IMR-90 (cell line): ENCODE measurements at regions not wholly inside any gene's neighbourhood (a gene's known extent, or its start where the extent isn't known, plus 50 kb on each side); places are given as distances from the start of the nearest gene placed in this dataset.

Source experiments
- ATAC-seq: fragments of 200-7000 bp; cut with Tn5 transposase; 2 replicates; pipeline ENCODE4 v1.9.1; 2020; ENCODE audit warnings: low read depth, mild to moderate bottlenecking, moderate library complexity
- BruUV-seq: library from RNA; stranded (reverse); fragments of 400-500 nt; replicated peaks from 2 replicates; lab custom pipeline; 2021; lab: Mats Ljungman, UMichigan
- CTCF ChIA-PET: fragments of 300-600 bp; formaldehyde crosslinking; extraction: SDS; loops from one replicate; lab custom pipeline; 2021; ENCODE audit warnings: antibody characterized with exemption; lab: Yijun Ruan, JAX
- POLR2A ChIA-PET: fragments of 300-600 bp; sonication (Branson Sonifier 250); formaldehyde crosslinking; loops from one replicate; lab custom pipeline; 2022; ENCODE audit warnings: antibody characterized with exemption; ENCODE audit not compliant: unreplicated experiment; lab: Charles Lee
- DNase-seq: peaks from one replicate; pipeline ENCODE4 v3.0.0; 2013
- H2AFZ ChIP-seq: replicated peaks from 2 replicates; pipeline ENCODE3; 2013; ENCODE audit warnings: low read length, mild to moderate bottlenecking; ENCODE audit not compliant: poor library complexity
- H2AK5ac ChIP-seq: 2 replicates; pipeline ENCODE4 v1.6.1; 2013; ENCODE audit warnings: low read depth, low read length, inconsistent platforms
- H2AK9ac ChIP-seq: replicated peaks from 2 replicates; pipeline ENCODE3; 2013; ENCODE audit warnings: mild to moderate bottlenecking, low read depth, low read length, moderate library complexity; ENCODE audit not compliant: poor library complexity
- H2BK120ac ChIP-seq: 2 replicates; pipeline ENCODE4 v1.6.1; 2013; ENCODE audit warnings: low read depth, low read length, inconsistent platforms
- H2BK15ac ChIP-seq: 3 replicates; pipeline ENCODE4 v1.6.1; 2013; ENCODE audit warnings: low read depth, low read length, inconsistent platforms
- H2BK20ac ChIP-seq: 2 replicates; pipeline ENCODE4 v1.6.1; 2013; ENCODE audit warnings: low read depth, mild to moderate bottlenecking, inconsistent platforms, low read length, moderate library complexity
- H2BK5ac ChIP-seq: 2 replicates; pipeline ENCODE4 v1.6.1; 2013; ENCODE audit warnings: mild to moderate bottlenecking, low read depth, low read length, inconsistent platforms; ENCODE audit not compliant: poor library complexity, severe bottlenecking
- H3K14ac ChIP-seq: replicated peaks from 2 replicates; pipeline ENCODE4 v1.6.1; 2013; ENCODE audit warnings: low read depth, low read length, inconsistent platforms
- H3K18ac ChIP-seq: 2 replicates; pipeline ENCODE4 v1.6.1; 2013; ENCODE audit warnings: low read depth, low read length, control low read depth
- H3K23ac ChIP-seq: 2 replicates; pipeline ENCODE4 v1.6.1; 2013; ENCODE audit warnings: low read depth, low read length, inconsistent platforms
- H3K27ac ChIP-seq: 2 replicates; pipeline ENCODE4 v1.5.1; 2013; ENCODE audit warnings: mild to moderate bottlenecking, control low read depth, low read length; ENCODE audit not compliant: insufficient read depth
- H3K27me3 ChIP-seq: 2 replicates; pipeline ENCODE4 v1.6.1; 2013; ENCODE audit warnings: low read length; ENCODE audit not compliant: control insufficient read depth, insufficient read depth
- H3K36me3 ChIP-seq: 2 replicates; pipeline ENCODE4 v1.6.1; 2013; ENCODE audit warnings: low read length, mixed read lengths; ENCODE audit not compliant: control insufficient read depth, insufficient read depth
- H3K4ac ChIP-seq: 2 replicates; pipeline ENCODE4 v1.6.1; 2013; ENCODE audit warnings: low read depth, low read length, inconsistent platforms
- H3K4me1 ChIP-seq: 2 replicates; pipeline ENCODE4 v1.6.1; 2013; ENCODE audit warnings: low read length, mixed read lengths; ENCODE audit not compliant: control insufficient read depth, insufficient read depth
- H3K4me2 ChIP-seq: 2 replicates; pipeline ENCODE4 v1.6.1; 2013; ENCODE audit warnings: low read depth, mild to moderate bottlenecking, control low read depth, low read length, moderate library complexity
- H3K4me3 ChIP-seq: 2 replicates; pipeline ENCODE4 v1.5.1; 2013; ENCODE audit warnings: low read depth, mild to moderate bottlenecking, control low read depth, low read length, moderate library complexity; ENCODE audit not compliant: insufficient read depth
- H3K56ac ChIP-seq: 2 replicates; pipeline ENCODE4 v1.6.1; 2013; ENCODE audit warnings: low read length, inconsistent platforms; ENCODE audit not compliant: insufficient read depth; ENCODE audit errors: extremely low read depth
- H3K79me1 ChIP-seq, 2 experiments: 2 replicates each; pipeline ENCODE4 v1.6.1; 2013; ENCODE audit warnings: low read length in 2 of 2, inconsistent platforms in 1 of 2, low read depth in 1 of 2
- H3K9ac ChIP-seq: 2 replicates; pipeline ENCODE4 v1.6.1; 2013; ENCODE audit warnings: low read depth, low read length, control low read depth
- H3K9me1 ChIP-seq: 2 replicates; pipeline ENCODE4 v1.6.1; 2013; ENCODE audit warnings: low read length, inconsistent platforms; ENCODE audit not compliant: insufficient read depth
- H3K9me3 ChIP-seq: 2 replicates; pipeline ENCODE4 v1.6.1; 2013; ENCODE audit warnings: low read length; ENCODE audit not compliant: control insufficient read depth, insufficient read depth
- H4K20me1 ChIP-seq: 2 replicates; pipeline ENCODE4 v1.6.1; 2013; ENCODE audit warnings: low read length, inconsistent platforms; ENCODE audit not compliant: insufficient read depth
- H4K5ac ChIP-seq: 2 replicates; pipeline ENCODE4 v1.6.1; 2013; ENCODE audit warnings: mild to moderate bottlenecking, low read depth, low read length, control low read depth
- H4K8ac ChIP-seq, 2 experiments: 2 replicates each; pipeline ENCODE4 v1.6.1; 2013; ENCODE audit warnings: low read depth in 2 of 2, low read length in 2 of 2, control low read depth in 1 of 2, inconsistent platforms in 1 of 2
- H4K91ac ChIP-seq: 2 replicates; pipeline ENCODE4 v1.6.1; 2013; ENCODE audit warnings: low read depth, low read length, inconsistent platforms; ENCODE audit not compliant: insufficient read depth
- BHLHE40 ChIP-seq: fragments of 150-350 bp; IDR thresholded peaks from 2 replicates; pipeline ENCODE4 v1.6.1; 2016; ENCODE audit warnings: mild to moderate bottlenecking, low read depth, low read length
- CEBPB ChIP-seq: IDR thresholded peaks from 2 replicates; pipeline ENCODE4 v1.6.1; 2012; ENCODE audit warnings: low read depth, low read length, improper control_type of control experiment
- CHD1 ChIP-seq: IDR thresholded peaks from 2 replicates; pipeline ENCODE4 v1.6.1; 2012; ENCODE audit warnings: low read depth, low read length, improper control_type of control experiment
- ELK1 ChIP-seq: fragments of 150-350 bp; IDR thresholded peaks from 2 replicates; pipeline ENCODE4 v1.6.1; 2016; ENCODE audit warnings: low read depth, mild to moderate bottlenecking, low read length, moderate library complexity, borderline replicate concordance
- FOS ChIP-seq: fragments of 150-350 bp; IDR thresholded peaks from 2 replicates; pipeline ENCODE4 v1.6.1; 2016; ENCODE audit warnings: low read depth, low read length
- MAFK ChIP-seq: IDR thresholded peaks from 2 replicates; pipeline ENCODE4 v1.6.1; 2012; ENCODE audit warnings: low read depth, low read length, improper control_type of control experiment
- MAZ ChIP-seq: IDR thresholded peaks from 2 replicates; pipeline ENCODE4 v1.6.1; 2012; ENCODE audit warnings: low read depth, mild to moderate bottlenecking, low read length, improper control_type of control experiment, moderate library complexity, borderline replicate concordance
- MXI1 ChIP-seq: IDR thresholded peaks from 2 replicates; pipeline ENCODE4 v1.6.1; 2012; ENCODE audit warnings: low read depth, mild to moderate bottlenecking, low read length, moderate library complexity, borderline replicate concordance
- NFE2L2 ChIP-seq: fragments of 150-350 bp; IDR thresholded peaks from 2 replicates; pipeline ENCODE4 v1.6.1; 2016; ENCODE audit warnings: low read depth, mild to moderate bottlenecking, low read length
- RAD21 ChIP-seq: IDR thresholded peaks from 2 replicates; pipeline ENCODE4 v1.6.1; 2012; ENCODE audit warnings: low read length, improper control_type of control experiment
- RFX5 ChIP-seq: IDR thresholded peaks from 2 replicates; pipeline ENCODE4 v1.8.0; 2012; ENCODE audit warnings: low read depth, mild to moderate bottlenecking, low read length, moderate library complexity
- SMC3 ChIP-seq: fragments of 150-350 bp; IDR thresholded peaks from 2 replicates; pipeline ENCODE4 v1.6.1; 2016; ENCODE audit warnings: low read depth, mild to moderate bottlenecking, antibody characterized with exemption, low read length, moderate library complexity
- WGBS, 2 experiments: methylation state at CpG; one replicate each; pipeline versions ENCODE4 v1.1.5 to v1.1.7; 2013; ENCODE audit warnings: missing lambda C conversion rate in 2 of 2; ENCODE audit not compliant: insufficient read length in 1 of 2; ENCODE audit errors: extremely low coverage in 2 of 2; 5-methylcytosine and 5-hydroxymethylcytosine counted together
- dilution Hi-C: fragments of 300-500 bp; cut with HindIII; formaldehyde crosslinking; loops from one replicate; pipeline ENCODE4 v1.14.3; 2018; ENCODE audit warnings: low sequenced_read_pairs; ENCODE audit not compliant: unreplicated experiment
- in situ Hi-C: fragments of 300-500 bp; cut with MboI; formaldehyde crosslinking; loops from 3 replicates; pipeline ENCODE4 v1.14.3; 2019; ENCODE audit warnings: low sequenced_read_pairs, inconsistent platforms, mixed read lengths
- intact Hi-C: fragments of 100-400 bp; cut with micrococcal nuclease; formaldehyde crosslinking; loops from 2 replicates; pipeline ENCODE4 v1.10.0; 2022
- TF ChIP-seq, protein P1 (sequence below): conservative IDR thresholded peaks from 2 replicates; pipeline ENCODE4 v1.5.1; 2012; ENCODE audit warnings: mild to moderate bottlenecking, low read depth, low read length, improper control_type of control experiment
- TF ChIP-seq, protein P2 (sequence below): fragments of 150-350 bp; IDR thresholded peaks from 2 replicates; pipeline ENCODE4 v1.6.1; 2017; ENCODE audit warnings: mild to moderate bottlenecking, antibody characterized with exemption, low read length, low read depth

- Histone ChIP-seq H2BK15ac (no peak overlapping the region), H3K18ac (no peak overlapping the region), H2AK9ac (no peak overlapping the region), H3K36me3 (no peaks in the 10 kb centered on the region), H4K91ac (no peak overlapping the region), H3K79me1 (no peaks in the 10 kb centered on the region), H4K20me1 (no peaks in the 10 kb centered on the region), H2AFZ (no peak overlapping the region), H3K4ac (no peak overlapping the region), H3K4me3 (no peak overlapping the region), H3K23ac (no peak overlapping the region), H2BK5ac (no peak overlapping the region), H4K8ac (no peak overlapping the region), H2BK20ac (no peak overlapping the region), H3K4me1 (no peaks in the 10 kb centered on the region), H4K5ac (no peak overlapping the region), H3K9me3 (peaks cover 17% of the 10 kb centered on the region), H2BK120ac (no peak overlapping the region), H2AK5ac (no peak overlapping the region), H3K27ac (no peak overlapping the region), H3K56ac (no peak overlapping the region), H3K14ac (no peak overlapping the region), H3K9me1 (no peaks in the 10 kb centered on the region), H3K27me3 (no peaks in the 10 kb centered on the region), H3K4me2 (no peak overlapping the region), H3K9ac (no peak overlapping the region)
- in situ Hi-C loops: no loop called here
- ChIA-PET CTCF (no interaction called here), POLR2A (no interaction called here)
- DNase-seq (no peak), ATAC-seq (no peak)
- WGBS, 2 experiments: no CpG with 5 or more reads among the region's 2 CpGs
- intact Hi-C loops: no loop called here
- dilution Hi-C loops: no loop called here
- no TSS peak for BruUV-seq
- TF ChIP-seq BHLHE40 (no peak), RAD21 (no peak), MAFK (no peak), SMC3 (no peak), CEBPB (no peak), CHD1 (no peak), RFX5 (no peak), MAZ (no peak), ELK1 (no peak), MXI1 (no peak), NFE2L2 (no peak), FOS (no peak)
- TF ChIP-seq, protein P1, sequence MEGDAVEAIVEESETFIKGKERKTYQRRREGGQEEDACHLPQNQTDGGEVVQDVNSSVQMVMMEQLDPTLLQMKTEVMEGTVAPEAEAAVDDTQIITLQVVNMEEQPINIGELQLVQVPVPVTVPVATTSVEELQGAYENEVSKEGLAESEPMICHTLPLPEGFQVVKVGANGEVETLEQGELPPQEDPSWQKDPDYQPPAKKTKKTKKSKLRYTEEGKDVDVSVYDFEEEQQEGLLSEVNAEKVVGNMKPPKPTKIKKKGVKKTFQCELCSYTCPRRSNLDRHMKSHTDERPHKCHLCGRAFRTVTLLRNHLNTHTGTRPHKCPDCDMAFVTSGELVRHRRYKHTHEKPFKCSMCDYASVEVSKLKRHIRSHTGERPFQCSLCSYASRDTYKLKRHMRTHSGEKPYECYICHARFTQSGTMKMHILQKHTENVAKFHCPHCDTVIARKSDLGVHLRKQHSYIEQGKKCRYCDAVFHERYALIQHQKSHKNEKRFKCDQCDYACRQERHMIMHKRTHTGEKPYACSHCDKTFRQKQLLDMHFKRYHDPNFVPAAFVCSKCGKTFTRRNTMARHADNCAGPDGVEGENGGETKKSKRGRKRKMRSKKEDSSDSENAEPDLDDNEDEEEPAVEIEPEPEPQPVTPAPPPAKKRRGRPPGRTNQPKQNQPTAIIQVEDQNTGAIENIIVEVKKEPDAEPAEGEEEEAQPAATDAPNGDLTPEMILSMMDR: no peak
- TF ChIP-seq, protein P2, sequence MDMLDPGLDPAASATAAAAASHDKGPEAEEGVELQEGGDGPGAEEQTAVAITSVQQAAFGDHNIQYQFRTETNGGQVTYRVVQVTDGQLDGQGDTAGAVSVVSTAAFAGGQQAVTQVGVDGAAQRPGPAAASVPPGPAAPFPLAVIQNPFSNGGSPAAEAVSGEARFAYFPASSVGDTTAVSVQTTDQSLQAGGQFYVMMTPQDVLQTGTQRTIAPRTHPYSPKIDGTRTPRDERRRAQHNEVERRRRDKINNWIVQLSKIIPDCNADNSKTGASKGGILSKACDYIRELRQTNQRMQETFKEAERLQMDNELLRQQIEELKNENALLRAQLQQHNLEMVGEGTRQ: no peak
These were observed 447.8 kb downstream of the MED10 start for GRCh38 chr5:5930561-5930960.
